NB4 (cell line): ENCODE measurements at regions not wholly inside any gene's neighbourhood (a gene's known extent, or its start where the extent isn't known, plus 50 kb on each side); places are given as distances from the start of the nearest gene placed in this dataset.

Experiments
- POLR2A ChIP-seq: IDR thresholded peaks from 2 replicates; pipeline ENCODE4 v1.6.1; 2011; ENCODE audit warnings: mild to moderate bottlenecking; ENCODE audit not compliant: insufficient read length; ENCODE audit errors: extremely low read depth
- TF ChIP-seq, protein P1 (sequence below): IDR thresholded peaks from one replicate; pipeline ENCODE4 v1.5.1; 2012; ENCODE audit warnings: low read depth, low read length

DNA sequence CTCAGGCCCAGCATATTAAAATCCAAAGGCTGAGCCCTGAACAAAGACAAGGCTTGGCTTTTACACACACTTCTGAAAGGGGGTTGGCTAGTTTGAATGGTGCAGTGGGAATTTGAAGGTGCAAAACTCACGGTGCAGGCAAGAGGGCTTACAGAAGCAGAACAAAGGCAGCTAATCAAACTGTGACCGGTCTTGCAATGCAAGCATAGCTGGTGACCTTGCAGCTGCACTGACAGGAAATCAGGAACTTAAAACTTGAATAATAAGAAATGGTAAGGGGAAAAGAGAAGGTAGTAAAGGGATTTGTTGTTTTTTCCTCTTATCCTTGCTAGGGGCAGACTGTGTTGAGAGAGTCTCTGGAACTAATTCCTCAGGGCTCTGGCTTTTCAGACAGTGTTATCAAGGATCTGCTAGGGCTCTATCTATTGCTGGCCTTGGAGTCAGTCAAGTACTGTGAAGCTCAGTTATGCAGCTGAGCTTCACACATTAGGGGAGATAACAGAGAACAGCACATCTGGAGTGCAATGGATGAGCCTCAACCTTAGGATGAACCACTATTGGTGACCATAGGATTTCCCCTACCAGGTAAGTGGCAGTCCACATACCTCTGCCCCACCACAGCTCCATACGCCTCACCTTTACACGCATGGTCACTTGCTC, 97.6 kb downstream of the PPIAL4G start:
- TF ChIP-seq, protein P1, sequence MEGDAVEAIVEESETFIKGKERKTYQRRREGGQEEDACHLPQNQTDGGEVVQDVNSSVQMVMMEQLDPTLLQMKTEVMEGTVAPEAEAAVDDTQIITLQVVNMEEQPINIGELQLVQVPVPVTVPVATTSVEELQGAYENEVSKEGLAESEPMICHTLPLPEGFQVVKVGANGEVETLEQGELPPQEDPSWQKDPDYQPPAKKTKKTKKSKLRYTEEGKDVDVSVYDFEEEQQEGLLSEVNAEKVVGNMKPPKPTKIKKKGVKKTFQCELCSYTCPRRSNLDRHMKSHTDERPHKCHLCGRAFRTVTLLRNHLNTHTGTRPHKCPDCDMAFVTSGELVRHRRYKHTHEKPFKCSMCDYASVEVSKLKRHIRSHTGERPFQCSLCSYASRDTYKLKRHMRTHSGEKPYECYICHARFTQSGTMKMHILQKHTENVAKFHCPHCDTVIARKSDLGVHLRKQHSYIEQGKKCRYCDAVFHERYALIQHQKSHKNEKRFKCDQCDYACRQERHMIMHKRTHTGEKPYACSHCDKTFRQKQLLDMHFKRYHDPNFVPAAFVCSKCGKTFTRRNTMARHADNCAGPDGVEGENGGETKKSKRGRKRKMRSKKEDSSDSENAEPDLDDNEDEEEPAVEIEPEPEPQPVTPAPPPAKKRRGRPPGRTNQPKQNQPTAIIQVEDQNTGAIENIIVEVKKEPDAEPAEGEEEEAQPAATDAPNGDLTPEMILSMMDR: no peak
- no peak for TF ChIP-seq POLR2A
